Right lobe of liver (tissue), 6 donors: ENCODE measurements at regions not wholly inside any gene's neighbourhood (a gene's known extent, or its start where the extent isn't known, plus 50 kb on each side); places are given as distances from the start of the nearest gene placed in this dataset.

Source experiments
- ATAC-seq, 4 donors: fragments of 200-7000 bp; cut with Tn5 transposase; one replicate each; pipeline ENCODE4 v1.9.1; 2020; ENCODE audit warnings: mild to moderate bottlenecking in 4 of 4, moderate library complexity in 4 of 4
- DNase-seq, 3 donors: peaks; one replicate each; pipeline ENCODE4 v3.0.0-alpha.2; 2020
- H3K27ac ChIP-seq, 3 donors: fragments of 200-600 bp; one replicate each; pipeline ENCODE4 v1.8.0; 2022
- H3K27me3 ChIP-seq, 2 donors: fragments of 200-600 bp; one replicate each; pipeline ENCODE4 v1.8.0; 2022
- H3K36me3 ChIP-seq, 4 donors: fragments of 200-600 bp; sonication (generic) in 1 of 4; one replicate each; pipeline versions ENCODE4 v1.5.1 to v1.8.0; 2017 to 2022; ENCODE audit warnings: control low read depth in 1 of 4
- H3K4me1 ChIP-seq, 4 donors: fragments of 200-600 bp; sonication (generic) in 1 of 4; one replicate each; pipeline versions ENCODE4 v1.5.1 to v1.8.0; 2017 to 2022; ENCODE audit warnings: control low read depth in 1 of 4
- H3K4me3 ChIP-seq, 3 donors: fragments of 200-600 bp; one replicate each; pipeline ENCODE4 v1.8.0; 2022
- H3K9me3 ChIP-seq, 4 donors: fragments of 200-600 bp; sonication (generic) in 1 of 4; one replicate each; pipeline versions ENCODE4 v1.5.1 to v1.8.0; 2017 to 2022; ENCODE audit warnings: control low read depth in 1 of 4
- CTCF ChIP-seq, 4 donors: fragments of 200-600 bp in 3 of 4; fragments of 450-650 bp in 1 of 4; IDR thresholded peaks; one replicate each; pipeline versions ENCODE4 v1.5.1 to v1.8.0; 2016 to 2022; ENCODE audit warnings: antibody characterized with exemption in 4 of 4, mild to moderate bottlenecking in 2 of 4
- POLR2A ChIP-seq: fragments of 450-650 bp; IDR thresholded peaks from one replicate; pipeline ENCODE4 v1.6.1; 2017; ENCODE audit warnings: antibody characterized with exemption, mild to moderate bottlenecking
- WGBS: methylation state at CpG from one replicate; pipeline ENCODE4 v1.1.6; 2018; ENCODE audit warnings: low coverage, low lambda C conversion rate; ENCODE audit not compliant: insufficient coverage; ENCODE audit errors: missing lambda C conversion rate; 5-methylcytosine and 5-hydroxymethylcytosine counted together
- intact Hi-C, 2 donors: fragments of 100-400 bp; cut with DNase I; formaldehyde crosslinking; loops; one replicate each; pipeline versions ENCODE4 v1.11.2 to v1.14.1; 2022
- donor health status: DM: no; HTN: yes; CAD: no.
- donor health status: DM: no; HTN: no; CAD: no.
- donor health status: DM: no; HTN: no; CAD: no.
- donor health status: DM: no; HTN: yes; CAD: no.
- donor health status: DM: no; HTN: yes; CAD: no.

- TF ChIP-seq POLR2A (no peak), CTCF (IDR thresholded peaks at IDR 0.05) (no peak)
Observed at GRCh38 chr10:108424656-108425055, 1260.2 kb upstream of the SORCS1 start.

GRCh38 chr10:108422286-108422685 is 1257.8 kb upstream of the SORCS1 start:
- Histone ChIP-seq H3K9me3 (no peaks in the 10 kb centered on the region), H3K4me3 (no peak overlapping the region), H3K27me3 (no peaks in the 10 kb centered on the region), H3K36me3 (no peaks in the 10 kb centered on the region), H3K27ac (no peak overlapping the region), H3K4me1 (no peaks in the 10 kb centered on the region)
- no peak for ATAC-seq
- intact Hi-C loops = no loop called here
- WGBS = 67% methylated on average over 2 of the region's 2 CpGs
- no peak for TF ChIP-seq POLR2A
- no peak for TF ChIP-seq CTCF (IDR thresholded peaks at IDR 0.05)
- DNase-seq = no peak

More at GRCh38 chr10:108424656-108425055, 1260.2 kb upstream of the SORCS1 start:
- Histone ChIP-seq H3K27ac (no peak overlapping the region), H3K4me3 (no peak overlapping the region), H3K27me3 (no peaks in the 10 kb centered on the region), H3K4me1 (no peaks in the 10 kb centered on the region), H3K9me3 (no peaks in the 10 kb centered on the region), H3K36me3 (no peaks in the 10 kb centered on the region)
- intact Hi-C loops = no loop called here
- ATAC-seq (no peak), DNase-seq (no peak)
- 89% methylated on average over 1 of the region's 1 CpG for WGBS

- no peak for ATAC-seq
- Histone ChIP-seq H3K27ac (no peak overlapping the region), H3K27me3 (no peaks in the 10 kb centered on the region), H3K4me3 (no peak overlapping the region), H3K36me3 (no peaks in the 10 kb centered on the region), H3K9me3 (no peaks in the 10 kb centered on the region), H3K4me1 (no peaks in the 10 kb centered on the region)
- WGBS = 52% methylated on average over 2 of the region's 2 CpGs
- no peak for DNase-seq
- no peak for TF ChIP-seq CTCF (IDR thresholded peaks at IDR 0.05)
- no peak for TF ChIP-seq POLR2A
- intact Hi-C loops = no loop called here
Observed at GRCh38 chr10:108421266-108421665, 1256.8 kb upstream of the SORCS1 start.

GRCh38 chr10:108413954-108414353 is 1249.4 kb upstream of the SORCS1 start:
- ATAC-seq (no peak), DNase-seq (no peak)
- WGBS = 61% methylated on average over 4 of the region's 4 CpGs
- Histone ChIP-seq H3K4me1 (no peaks in the 10 kb centered on the region), H3K4me3 (no peak overlapping the region), H3K27ac (no peak overlapping the region), H3K9me3 (no peaks in the 10 kb centered on the region), H3K36me3 (no peaks in the 10 kb centered on the region), H3K27me3 (no peaks in the 10 kb centered on the region)
- TF ChIP-seq POLR2A (no peak), CTCF (IDR thresholded peaks at IDR 0.05) (no peak)
- intact Hi-C loops = no loop called here

- TF ChIP-seq POLR2A = no peak
- TF ChIP-seq CTCF (IDR thresholded peaks at IDR 0.05) = no peak
- Histone ChIP-seq H3K4me1 (no peaks in the 10 kb centered on the region), H3K9me3 (no peaks in the 10 kb centered on the region), H3K27me3 (no peaks in the 10 kb centered on the region), H3K36me3 (no peaks in the 10 kb centered on the region), H3K4me3 (no peak overlapping the region), H3K27ac (no peak overlapping the region)
- DNase-seq (no peak), ATAC-seq (no peak)
- intact Hi-C loops = no loop called here
- WGBS = 16% methylated on average over 2 of the region's 2 CpGs
Observed at GRCh38 chr10:108412323-108412722, 1247.8 kb upstream of the SORCS1 start.
